CD4-positive, alpha-beta T cell (primary cell): ENCODE measurements at regions not wholly inside any gene's neighbourhood (a gene's known extent, or its start where the extent isn't known, plus 50 kb on each side); places are given as distances from the start of the nearest gene placed in this dataset.

Source experiments
- ATAC-seq: fragments of 200-7000 bp; cut with Tn5 transposase; one replicate; pipeline ENCODE4 v1.10.0; 2022; ENCODE audit warnings: mild to moderate bottlenecking; ENCODE audit not compliant: poor library complexity
- CTCF ChIA-PET: fragments of 350-600 bp; sonication (Branson Sonifier 250); formaldehyde crosslinking; loops from one replicate; lab custom pipeline; 2021; ENCODE audit warnings: antibody characterized with exemption, inconsistent platforms; lab: Charles Lee
- POLR2A ChIA-PET: fragments of 350-600 bp; sonication (Branson Sonifier 250); formaldehyde crosslinking; loops from one replicate; lab custom pipeline; 2021; ENCODE audit warnings: antibody characterized with exemption, inconsistent platforms; lab: Charles Lee
- DNase-seq, 14 experiments: peaks; one replicate each; pipeline ENCODE4 v3.0.0-alpha.2; 2013 to 2020; ENCODE audit warnings: mixed read lengths in 2 of 14
- H3K27ac ChIP-seq, 2 donors: one replicate each; pipeline versions ENCODE4 v1.5.1 to v1.7.0; 2013; ENCODE audit warnings: low read length in 2 of 2, low read depth in 1 of 2, mild to moderate bottlenecking in 1 of 2
- H3K27me3 ChIP-seq, 2 experiments: 1 replicate in 1 of 2; 2 replicates in 1 of 2; pipeline versions ENCODE4 v1.6.1 to v1.7.0; 2013; ENCODE audit warnings: low read length in 2 of 2, control low read depth in 1 of 2, mild to moderate bottlenecking in 1 of 2, moderate library complexity in 1 of 2; ENCODE audit not compliant: insufficient read depth in 2 of 2, control insufficient read depth in 1 of 2
- H3K36me3 ChIP-seq: one replicate; pipeline ENCODE4 v1.6.1; 2013; ENCODE audit warnings: low read length, control low read depth; ENCODE audit not compliant: insufficient read depth
- H3K4me1 ChIP-seq: one replicate; pipeline ENCODE4 v1.6.1; 2013; ENCODE audit warnings: low read length, control low read depth; ENCODE audit not compliant: insufficient read depth
- H3K4me3 ChIP-seq: one replicate; pipeline ENCODE4 v1.5.1; 2013; ENCODE audit warnings: mild to moderate bottlenecking, low read length, moderate library complexity
- H3K9me3 ChIP-seq, 2 experiments: 1 replicate in 1 of 2; 2 replicates in 1 of 2; pipeline versions ENCODE4 v1.6.1 to v1.7.0; 2013; ENCODE audit warnings: low read length in 2 of 2, mild to moderate bottlenecking in 2 of 2, control low read depth in 1 of 2, moderate library complexity in 1 of 2; ENCODE audit not compliant: control insufficient read depth in 1 of 2, insufficient read depth in 1 of 2
- H3K27ac Mint-ChIP-seq: one replicate; pipeline ENCODE4 v1.8.0; 2020; ENCODE audit warnings: mixed read lengths
- H3K27me3 Mint-ChIP-seq: one replicate; pipeline ENCODE4 v1.8.0; 2021; ENCODE audit warnings: mixed read lengths
- H3K36me3 Mint-ChIP-seq: one replicate; pipeline ENCODE4 v1.8.0; 2021; ENCODE audit warnings: low read depth, mixed read lengths
- H3K4me1 Mint-ChIP-seq: one replicate; pipeline ENCODE4 v1.8.0; 2021; ENCODE audit warnings: low read depth, mixed read lengths
- H3K4me3 Mint-ChIP-seq: one replicate; pipeline ENCODE4 v1.8.0; 2020; ENCODE audit warnings: mild to moderate bottlenecking, mixed read lengths
- H3K9me3 Mint-ChIP-seq: one replicate; pipeline ENCODE4 v1.8.0; 2020; ENCODE audit warnings: mixed read lengths
- intact Hi-C, 2 experiments: fragments of 100-400 bp; cut with DNase I in 1 of 2; cut with micrococcal nuclease in 1 of 2; formaldehyde crosslinking; loops; one replicate each; pipeline versions ENCODE4 v1.15.1 to v1.9.0; 2023 to 2025; cut with DNase I, micrococcal nuclease
- TF ChIP-seq, protein P1 (sequence below): fragments of 200-600 bp; IDR thresholded peaks from one replicate; pipeline ENCODE4 v1.8.0; 2022; ENCODE audit warnings: antibody characterized with exemption, mild to moderate bottlenecking

DNA sequence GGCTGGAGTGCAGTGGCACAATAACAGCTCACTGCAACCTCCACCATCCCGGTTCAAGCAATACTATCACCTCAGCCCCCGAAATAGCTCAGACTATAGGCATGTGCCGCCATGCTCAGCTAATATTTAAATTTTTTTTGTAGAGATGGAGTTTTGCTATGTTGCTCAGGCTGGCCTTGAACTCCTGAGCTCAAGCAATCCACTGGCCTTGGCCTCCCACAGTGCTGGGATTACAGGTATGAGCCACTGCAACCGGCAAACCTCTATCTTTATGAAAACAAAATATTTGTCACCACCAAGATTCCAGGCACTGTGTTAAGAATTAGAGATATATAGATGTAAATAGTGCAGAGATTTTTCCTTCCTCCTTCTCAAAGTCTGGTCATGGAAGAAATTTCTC lies 232.5 kb downstream of the ANKRD50 start:
- Mint-ChIP-seq H3K4me1 (no peaks in the 10 kb centered on the region), H3K27me3 (no peaks in the 10 kb centered on the region), H3K27ac (no peak overlapping the region), H3K4me3 (no peak overlapping the region), H3K36me3 (no peaks in the 10 kb centered on the region), H3K9me3 (peaks cover under 1% of the 10 kb centered on the region)
- ChIA-PET POLR2A (no interaction called here), CTCF (no interaction called here)
- TF ChIP-seq, protein P1, sequence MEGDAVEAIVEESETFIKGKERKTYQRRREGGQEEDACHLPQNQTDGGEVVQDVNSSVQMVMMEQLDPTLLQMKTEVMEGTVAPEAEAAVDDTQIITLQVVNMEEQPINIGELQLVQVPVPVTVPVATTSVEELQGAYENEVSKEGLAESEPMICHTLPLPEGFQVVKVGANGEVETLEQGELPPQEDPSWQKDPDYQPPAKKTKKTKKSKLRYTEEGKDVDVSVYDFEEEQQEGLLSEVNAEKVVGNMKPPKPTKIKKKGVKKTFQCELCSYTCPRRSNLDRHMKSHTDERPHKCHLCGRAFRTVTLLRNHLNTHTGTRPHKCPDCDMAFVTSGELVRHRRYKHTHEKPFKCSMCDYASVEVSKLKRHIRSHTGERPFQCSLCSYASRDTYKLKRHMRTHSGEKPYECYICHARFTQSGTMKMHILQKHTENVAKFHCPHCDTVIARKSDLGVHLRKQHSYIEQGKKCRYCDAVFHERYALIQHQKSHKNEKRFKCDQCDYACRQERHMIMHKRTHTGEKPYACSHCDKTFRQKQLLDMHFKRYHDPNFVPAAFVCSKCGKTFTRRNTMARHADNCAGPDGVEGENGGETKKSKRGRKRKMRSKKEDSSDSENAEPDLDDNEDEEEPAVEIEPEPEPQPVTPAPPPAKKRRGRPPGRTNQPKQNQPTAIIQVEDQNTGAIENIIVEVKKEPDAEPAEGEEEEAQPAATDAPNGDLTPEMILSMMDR, result no peak
- H3K4me3 ChIP-seq, result no peak overlapping the region
- no peaks in the 10 kb centered on the region for H3K27me3 ChIP-seq
- peaks cover 0 to 4% of the 10 kb centered on the region in 2 experiments for H3K9me3 ChIP-seq
- H3K36me3 ChIP-seq, result no peaks in the 10 kb centered on the region
- intact Hi-C loops, result no loop called here
- no peaks in the 10 kb centered on the region for H3K4me1 ChIP-seq
- no peak for ATAC-seq
- DNase-seq, result no peak
- H3K27ac ChIP-seq, result no peak overlapping the region

DNA sequence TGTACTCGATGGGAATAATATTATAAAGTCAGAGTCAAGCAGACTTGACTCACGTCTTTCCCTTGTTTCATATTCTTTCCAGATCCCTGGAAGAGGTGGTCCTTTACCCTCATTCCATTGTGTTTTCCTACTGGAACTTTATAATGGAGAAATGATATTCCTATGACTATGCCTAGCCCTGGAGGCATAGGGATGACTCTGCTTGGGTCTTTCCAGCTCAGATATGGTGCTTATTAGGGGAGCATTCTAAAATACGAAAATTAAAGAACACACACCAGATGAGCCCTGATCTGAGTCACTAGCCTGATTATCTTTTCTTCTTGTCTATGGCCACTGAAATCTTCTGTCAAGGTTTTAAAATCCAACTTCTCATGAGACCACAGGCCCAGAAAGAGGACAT lies 231.4 kb downstream of the ANKRD50 start:
- TF ChIP-seq, protein P1, result no peak
- DNase-seq (no peak), ATAC-seq (no peak)
- H3K4me3 Mint-ChIP-seq, result no peak overlapping the region
- Histone ChIP-seq H3K36me3 (no peaks in the 10 kb centered on the region), H3K9me3 (peaks cover 0 to 4% of the 10 kb centered on the region in 2 experiments), H3K4me1 (no peaks in the 10 kb centered on the region), H3K4me3 (no peak overlapping the region), H3K27ac (no peak overlapping the region), H3K27me3 (no peaks in the 10 kb centered on the region)
- no peaks in the 10 kb centered on the region for H3K9me3 Mint-ChIP-seq
- intact Hi-C loops, result no loop called here
- H3K36me3 Mint-ChIP-seq, result no peaks in the 10 kb centered on the region
- no peaks in the 10 kb centered on the region for H3K27me3 Mint-ChIP-seq
- H3K27ac Mint-ChIP-seq, result no peak overlapping the region
- ChIA-PET CTCF (interaction anchor here (1.2 kb wide), 1 partner anchor 32 kb away, joined by 3 read pairs; no protein-coding TSS in a partner anchor), POLR2A (no interaction called here)
- H3K4me1 Mint-ChIP-seq, result no peaks in the 10 kb centered on the region

DNA sequence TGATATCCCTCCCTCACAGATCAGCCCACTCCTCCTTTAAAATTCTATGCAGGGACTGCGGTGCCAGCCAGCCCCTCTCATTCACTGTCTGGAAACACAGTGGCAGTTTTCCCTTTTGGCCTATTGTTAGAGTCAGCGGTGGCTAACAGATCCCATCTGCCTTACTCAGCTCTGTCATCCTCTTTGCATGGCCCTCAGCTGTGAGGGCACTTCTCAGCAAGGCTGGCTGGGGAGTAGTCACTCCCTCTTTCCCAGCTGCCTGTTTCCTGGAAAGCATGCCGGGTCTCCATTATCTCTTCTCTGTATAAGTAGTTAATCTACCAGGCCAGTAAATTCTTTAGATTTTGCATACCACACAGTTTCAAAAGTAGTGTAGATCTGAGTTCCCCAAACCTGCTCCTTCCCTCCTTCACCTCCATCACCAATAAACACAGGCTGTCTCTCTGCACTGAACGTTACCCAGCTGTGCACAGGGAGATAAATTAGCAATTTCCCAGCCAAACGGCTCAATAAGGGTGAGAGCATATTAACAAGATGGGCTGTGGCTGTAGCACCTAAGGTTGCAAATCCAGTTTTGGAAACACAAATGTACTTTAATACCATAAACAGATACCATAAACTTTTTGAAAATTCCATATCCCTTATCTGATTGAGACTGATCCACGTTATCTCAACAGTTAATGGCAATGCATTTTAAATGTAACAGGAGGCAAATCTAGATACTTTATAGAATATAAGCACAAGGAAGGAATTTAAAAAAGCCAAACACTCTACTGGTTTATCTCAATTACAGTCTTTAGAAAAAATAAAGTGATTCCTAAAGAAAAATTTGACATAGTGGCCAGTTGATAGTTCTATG lies 229.3 kb downstream of the ANKRD50 start:
- H3K27me3 ChIP-seq, result no peaks in the 10 kb centered on the region
- Mint-ChIP-seq H3K27me3 (no peaks in the 10 kb centered on the region), H3K27ac (no peak overlapping the region), H3K4me1 (no peaks in the 10 kb centered on the region), H3K9me3 (no peaks in the 10 kb centered on the region), H3K4me3 (no peak overlapping the region), H3K36me3 (no peaks in the 10 kb centered on the region)
- ATAC-seq (no peak), DNase-seq (no peak)
- no peak overlapping the region for H3K27ac ChIP-seq
- CTCF ChIA-PET, result no interaction called here
- no peaks in the 10 kb centered on the region for H3K36me3 ChIP-seq
- no peaks in the 10 kb centered on the region for H3K4me1 ChIP-seq
- intact Hi-C loops, result no loop called here
- TF ChIP-seq, protein P1, result no peak
- no peak overlapping the region for H3K4me3 ChIP-seq
- H3K9me3 ChIP-seq, result peaks cover 0 to 4% of the 10 kb centered on the region in 2 experiments
- POLR2A ChIA-PET, result no interaction called here
